HG03469 (cell line): ENCODE measurements at regions not wholly inside any gene's neighbourhood (a gene's known extent, or its start where the extent isn't known, plus 50 kb on each side); places are given as distances from the start of the nearest gene placed in this dataset.

Experiments used
- ATAC-seq: cut with Tn5 transposase; IDR thresholded peaks from one replicate; pipeline ENCODE4 v1.9.1; 2021; ENCODE audit warnings: mild to moderate bottlenecking, moderate library complexity, moderate number of reproducible peaks; ENCODE audit not compliant: unreplicated experiment

DNA sequence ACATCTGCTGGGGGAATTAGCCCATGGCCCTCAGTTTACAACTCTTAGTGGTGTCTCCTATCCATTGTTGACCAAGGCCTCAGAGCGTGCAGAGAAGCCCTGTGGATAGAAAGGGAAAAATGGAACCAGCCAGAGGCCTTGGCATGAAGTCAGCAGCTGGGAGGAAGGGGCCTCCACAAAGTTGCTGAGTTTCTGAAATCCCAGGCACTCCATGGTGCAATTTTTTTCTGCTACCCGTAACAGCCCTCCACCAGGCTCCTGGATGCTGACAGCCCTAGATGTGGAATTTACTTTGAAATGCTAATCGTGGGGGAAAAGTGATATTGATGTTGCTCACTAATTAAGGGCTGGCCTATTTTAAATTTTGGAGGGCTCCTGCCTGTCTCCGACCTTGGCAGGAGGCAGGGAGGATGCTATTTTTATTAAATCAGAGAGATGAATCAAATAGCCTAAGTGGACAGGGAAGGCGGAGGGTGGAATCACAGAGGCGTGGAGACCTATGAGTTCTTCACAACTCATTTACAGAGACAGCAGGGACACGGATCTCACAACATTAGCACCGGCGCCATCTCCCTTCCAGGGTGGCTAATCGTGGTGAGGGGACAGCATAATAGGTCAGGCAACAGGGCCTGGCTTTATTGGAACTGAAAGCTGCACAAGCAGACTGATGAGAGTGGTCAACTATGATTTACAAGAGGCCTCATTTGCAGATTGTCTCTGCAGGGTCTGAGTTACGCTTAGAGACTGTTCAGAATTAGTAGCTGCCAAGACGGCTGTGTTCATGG lies 99.8 kb upstream of the WSCD2 start:
- ATAC-seq, result no peak

DNA sequence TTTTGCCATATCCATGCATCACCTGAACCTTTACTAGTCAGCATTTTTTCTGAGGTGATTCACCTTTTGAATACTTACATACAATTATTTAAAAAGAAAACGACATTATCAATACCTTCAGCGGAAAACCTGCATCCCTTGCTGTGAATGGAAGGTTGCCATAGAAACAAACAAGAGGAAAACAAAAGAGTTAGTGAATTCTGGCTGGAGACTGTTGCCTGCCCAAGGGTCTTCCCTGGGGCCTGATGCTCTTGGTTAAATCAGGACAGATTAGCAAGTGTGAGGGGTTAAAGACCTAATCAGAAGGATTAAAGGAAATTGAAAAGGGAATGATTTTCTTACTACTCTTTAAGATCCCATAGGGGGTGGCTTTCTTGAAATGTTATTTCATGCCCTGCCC lies 96.0 kb upstream of the WSCD2 start:
- ATAC-seq, result no peak

DNA sequence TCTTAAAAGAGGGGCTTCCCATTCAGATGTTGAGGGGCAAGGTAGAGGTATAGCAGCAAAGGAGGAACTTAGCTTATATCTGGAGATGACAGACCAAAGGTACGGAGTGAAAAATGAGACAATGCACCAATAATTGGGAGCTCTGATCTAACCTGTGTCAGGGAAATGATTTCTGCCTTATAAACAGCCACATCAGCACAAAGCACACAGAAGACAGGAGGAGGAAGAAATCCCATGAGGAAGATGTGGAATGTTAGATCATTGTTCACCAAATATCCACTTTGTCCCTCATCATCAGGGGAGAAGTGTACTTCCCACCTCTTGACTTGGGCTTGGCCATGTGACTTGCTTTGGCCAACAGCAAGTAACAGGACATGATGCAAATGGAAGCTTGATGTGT lies 93.7 kb upstream of the WSCD2 start:
- no peak for ATAC-seq

DNA sequence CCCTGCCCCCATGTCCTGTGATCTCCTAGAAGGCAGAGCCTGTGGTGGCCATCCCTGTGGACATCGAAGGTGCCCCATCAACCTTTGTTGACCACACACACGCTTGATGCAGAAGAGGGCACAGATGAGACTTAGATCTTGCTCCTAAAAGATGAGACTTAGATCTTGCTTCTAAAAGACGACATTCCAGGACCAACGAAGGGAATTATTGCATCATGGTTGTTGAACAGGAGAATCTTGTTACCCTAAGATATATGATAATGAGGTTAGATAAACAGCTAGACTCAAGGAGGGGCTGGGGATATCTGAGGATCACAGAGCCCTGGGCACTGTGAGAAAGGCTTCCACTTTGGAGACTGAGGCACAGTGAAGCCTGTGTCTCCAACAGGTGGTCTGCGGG lies 91.1 kb upstream of the WSCD2 start:
- no peak for ATAC-seq

DNA sequence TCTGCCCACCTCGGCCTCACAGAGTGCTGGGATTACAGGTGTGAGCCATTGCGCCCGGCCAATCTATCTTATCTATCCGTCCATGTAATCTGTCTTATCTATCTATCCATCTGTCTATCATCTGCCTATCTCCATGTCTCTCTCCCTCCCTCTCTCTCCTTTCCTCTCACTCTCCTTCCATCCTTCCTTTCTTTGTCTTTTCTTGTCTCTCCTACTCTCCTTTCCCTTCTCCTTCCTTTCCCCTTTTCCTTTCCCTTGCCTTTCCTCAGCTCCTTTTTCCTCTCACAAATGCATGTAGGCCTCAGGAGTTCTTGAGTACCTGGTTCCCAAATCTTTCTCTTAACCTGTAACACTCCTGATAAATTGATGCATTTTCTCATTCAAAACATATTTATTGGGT lies 89.3 kb upstream of the WSCD2 start:
- ATAC-seq, result no peak

DNA sequence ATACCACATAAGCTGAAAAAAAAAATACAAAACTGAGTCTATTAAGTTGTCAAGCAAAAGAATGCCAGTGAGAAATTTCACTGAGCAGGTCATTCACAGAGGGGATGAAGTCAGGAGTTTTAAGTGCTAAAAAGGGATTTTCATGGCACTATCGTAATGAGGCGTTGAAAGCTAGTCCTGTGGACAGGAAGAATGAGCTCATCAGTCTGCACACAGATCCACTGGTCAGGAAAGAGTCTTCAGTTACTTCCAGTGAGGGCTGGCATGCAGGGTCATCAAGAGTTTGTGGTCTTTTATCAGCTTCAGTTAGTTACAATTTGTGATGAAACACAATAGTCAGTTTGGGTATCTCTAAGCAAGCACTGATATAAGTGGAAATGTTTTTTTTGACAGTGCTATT lies 88.1 kb upstream of the WSCD2 start:
- no peak for ATAC-seq

DNA sequence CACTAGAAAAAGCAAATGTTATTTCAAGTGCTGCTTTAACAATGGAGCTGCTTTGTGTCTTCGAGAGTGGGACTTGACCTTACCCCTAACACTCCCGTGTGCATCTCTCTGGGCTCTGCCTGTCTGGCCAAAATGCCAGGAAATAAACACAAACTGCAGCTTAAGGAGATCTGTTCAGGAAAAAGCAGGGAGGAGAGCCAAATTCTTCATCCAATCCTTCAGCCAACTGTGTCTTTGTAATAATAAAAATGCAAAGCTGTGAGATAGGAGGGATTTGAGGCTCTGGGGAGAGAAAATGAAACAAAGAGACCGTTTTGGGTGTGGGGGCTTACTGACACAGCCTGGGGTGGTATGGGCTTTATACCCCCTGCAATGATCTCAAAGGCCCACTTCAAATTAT lies 85.8 kb upstream of the WSCD2 start:
- no peak for ATAC-seq

DNA sequence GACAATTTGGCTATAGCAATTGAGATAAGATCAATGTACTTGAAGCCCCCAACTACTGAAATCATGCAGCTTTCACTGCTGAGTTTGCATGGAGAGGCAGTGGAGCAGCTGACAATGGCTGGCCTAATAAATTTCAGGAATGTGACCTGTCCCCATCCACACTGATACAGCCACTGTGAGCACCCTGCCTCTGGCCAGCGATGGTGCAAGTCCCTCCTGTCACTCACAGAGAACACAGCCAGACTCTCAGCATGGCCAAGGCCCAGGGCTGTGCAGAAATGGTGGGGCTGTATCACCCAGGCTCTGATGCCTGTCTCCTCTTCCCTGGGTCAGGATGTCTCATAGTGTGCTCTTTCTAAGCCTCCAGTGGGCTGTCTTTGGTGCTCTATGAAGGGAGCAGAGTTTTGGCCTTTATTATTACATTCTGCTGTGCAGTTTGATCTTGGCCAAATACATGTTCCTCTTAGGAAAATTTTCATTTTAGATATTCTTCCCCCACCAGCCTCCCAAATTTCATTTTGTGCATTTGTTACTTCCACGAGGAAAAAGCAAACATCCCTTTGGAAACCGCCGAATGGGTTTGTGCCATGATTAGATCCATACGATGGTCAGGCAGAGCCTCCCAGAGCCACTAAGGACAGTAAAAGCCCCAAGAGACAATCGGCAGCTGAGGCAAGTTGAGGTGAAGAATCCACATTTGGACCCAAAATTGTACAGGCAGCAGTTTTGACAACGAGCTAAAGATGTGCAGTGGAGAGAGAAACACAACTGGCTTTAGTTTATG lies 85.1 kb upstream of the WSCD2 start:
- ATAC-seq, result no peak

DNA sequence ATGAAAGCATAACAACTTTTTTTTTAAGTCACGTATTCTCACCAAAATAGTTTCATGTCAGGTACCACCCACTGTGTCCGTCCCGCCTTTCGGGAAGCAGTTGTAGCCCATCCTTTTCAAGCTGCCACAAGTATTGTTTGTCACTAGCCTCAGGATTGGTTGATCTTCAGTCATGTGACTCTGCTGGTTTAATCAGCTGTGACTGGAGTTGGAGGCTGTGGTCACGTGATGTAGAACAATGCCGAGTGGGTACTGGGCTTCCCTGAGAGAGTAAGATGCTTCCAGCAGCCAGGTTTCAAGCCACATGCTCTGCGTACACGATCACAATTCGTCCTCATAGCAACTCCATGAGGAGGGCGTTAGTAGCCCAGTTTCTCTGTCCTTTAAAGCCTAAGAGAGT lies 83.0 kb upstream of the WSCD2 start:
- ATAC-seq, result no peak

DNA sequence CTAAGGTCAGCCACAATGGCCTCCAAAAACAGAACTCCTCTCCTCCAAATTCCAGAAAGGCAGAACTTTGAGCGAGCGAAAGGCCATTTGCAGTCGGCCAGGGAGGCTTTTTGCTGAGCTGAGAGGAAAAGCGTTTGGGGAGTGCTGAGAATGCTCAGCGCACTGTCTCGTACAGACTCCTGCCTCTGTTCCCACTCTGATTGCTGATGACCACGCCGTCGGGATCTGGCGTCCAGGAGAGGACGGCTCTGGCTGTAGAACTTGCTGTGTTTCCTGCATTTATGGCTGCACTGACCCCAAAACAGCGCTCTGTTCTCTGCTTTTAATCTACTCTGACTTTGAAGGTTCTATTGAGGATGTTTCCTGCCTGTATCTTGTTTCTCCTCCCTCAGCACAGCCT lies 82.4 kb upstream of the WSCD2 start:
- ATAC-seq, result no peak

DNA sequence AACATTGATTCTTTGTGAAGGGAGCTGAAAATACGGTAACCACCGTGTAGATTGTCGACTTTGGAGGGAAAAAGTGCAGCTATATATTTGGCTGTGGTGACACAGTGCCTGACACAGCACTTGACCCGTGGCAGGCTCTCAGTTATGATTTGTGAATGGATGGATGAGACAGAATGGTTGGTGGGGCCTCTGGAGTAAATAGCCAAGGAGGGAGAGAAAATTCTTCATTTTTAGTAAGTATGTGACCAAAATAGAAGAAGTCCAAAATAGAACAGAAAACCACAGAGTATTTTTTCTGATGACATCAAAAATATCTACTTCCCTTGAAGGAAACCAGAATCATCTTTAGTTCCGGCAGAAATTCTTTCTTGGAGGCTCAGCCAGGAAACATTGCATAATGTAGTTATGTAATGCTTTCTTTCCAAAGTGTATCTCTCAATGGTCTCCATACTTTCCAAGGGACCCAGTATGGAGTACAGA lies 82.0 kb upstream of the WSCD2 start:
- no peak for ATAC-seq

DNA sequence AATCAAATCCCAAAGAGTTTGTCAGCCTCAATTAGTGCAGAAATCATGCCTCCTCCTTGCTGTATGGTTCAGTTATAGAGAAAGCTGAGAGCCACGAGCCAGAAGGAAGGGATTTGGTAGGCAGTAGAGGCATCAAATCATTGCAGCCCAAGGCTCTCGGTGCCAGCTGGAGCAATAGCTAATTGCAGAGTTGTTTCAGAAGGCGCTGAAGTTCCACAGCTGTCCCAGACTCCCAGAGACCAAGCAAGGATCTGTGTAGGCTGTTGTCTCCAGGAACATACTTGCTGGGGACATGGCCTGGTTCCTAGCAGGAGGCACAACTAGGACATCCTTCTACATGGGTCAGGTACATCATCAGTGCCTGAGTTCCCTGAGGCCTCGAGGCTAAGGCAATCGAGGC lies 80.4 kb upstream of the WSCD2 start:
- ATAC-seq, result no peak

DNA sequence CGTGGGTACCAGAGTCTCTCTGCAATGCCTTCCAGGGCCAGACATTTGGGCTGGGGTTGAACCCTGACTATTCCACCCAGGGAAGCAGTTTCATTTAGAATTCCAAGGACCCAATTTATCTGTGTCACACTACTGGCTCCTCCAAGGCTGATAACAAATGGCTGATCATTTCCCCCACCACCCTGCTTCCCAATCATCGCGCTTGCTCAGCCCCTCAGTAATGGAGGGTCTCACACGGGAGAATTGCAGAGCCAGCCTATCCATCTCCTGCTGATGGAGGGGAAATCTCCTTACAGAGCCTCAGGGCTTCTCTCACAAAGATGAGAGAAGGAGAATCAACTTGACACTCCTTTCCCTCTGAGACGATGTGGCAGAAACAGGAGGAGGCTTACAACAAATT lies 78.4 kb upstream of the WSCD2 start:
- ATAC-seq, result no peak

DNA sequence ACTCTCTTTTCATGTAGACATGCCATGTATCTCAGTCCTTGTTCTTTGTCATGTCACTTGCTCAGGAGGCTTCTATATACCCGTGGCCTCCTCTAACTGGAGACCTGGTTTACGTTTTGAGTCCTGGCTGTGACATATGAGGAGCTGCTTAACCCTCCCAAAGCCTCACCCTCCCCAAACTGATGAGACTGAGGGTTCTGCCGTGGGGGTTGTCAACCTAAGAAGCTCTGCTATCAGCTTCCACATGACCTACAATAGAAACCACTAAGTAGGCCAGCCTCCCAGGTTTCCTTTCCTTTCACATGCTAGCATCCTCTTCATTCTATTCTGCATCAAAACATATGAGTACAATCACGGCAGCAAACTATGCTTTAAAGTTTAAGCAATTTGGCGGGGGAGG lies 76.8 kb upstream of the WSCD2 start:
- no peak for ATAC-seq

DNA sequence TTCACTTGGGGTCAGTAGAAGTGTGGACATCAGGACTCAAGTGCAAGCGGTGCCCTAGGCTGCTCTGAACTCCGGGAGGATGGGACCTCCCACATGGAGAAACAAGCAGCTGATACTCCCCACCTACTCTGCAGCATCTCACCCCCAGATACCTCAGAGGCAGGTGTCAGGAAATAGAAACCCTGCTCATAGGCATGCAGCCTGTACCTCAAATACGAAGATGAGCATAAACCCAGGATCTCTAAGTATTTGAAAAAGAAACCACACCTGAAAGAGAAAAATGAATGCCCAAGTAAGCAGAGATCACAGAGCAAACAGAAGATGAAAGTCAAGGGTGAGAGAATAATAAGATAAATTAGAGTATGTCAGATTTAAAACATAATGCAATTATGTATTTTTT lies 75.6 kb upstream of the WSCD2 start:
- no peak for ATAC-seq

DNA sequence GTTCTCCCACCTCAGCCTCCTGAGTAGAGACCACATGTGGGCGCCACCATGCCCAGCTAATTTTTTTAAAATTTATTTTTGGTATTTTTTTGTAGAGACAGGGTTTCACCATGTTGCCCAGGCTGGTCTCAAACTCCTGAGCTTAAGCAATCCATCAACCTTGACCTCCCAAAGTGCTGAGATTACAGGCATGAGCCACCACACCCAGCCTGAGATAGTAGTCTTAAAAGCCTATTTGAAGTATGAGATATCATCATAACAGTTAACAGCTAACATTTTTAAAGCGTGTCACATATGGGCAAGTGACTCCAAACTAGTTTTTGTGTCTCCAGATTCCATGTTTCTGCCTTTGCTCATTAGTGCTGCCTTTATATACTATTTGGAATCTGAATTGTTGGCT lies 74.6 kb upstream of the WSCD2 start:
- ATAC-seq, result no peak

DNA sequence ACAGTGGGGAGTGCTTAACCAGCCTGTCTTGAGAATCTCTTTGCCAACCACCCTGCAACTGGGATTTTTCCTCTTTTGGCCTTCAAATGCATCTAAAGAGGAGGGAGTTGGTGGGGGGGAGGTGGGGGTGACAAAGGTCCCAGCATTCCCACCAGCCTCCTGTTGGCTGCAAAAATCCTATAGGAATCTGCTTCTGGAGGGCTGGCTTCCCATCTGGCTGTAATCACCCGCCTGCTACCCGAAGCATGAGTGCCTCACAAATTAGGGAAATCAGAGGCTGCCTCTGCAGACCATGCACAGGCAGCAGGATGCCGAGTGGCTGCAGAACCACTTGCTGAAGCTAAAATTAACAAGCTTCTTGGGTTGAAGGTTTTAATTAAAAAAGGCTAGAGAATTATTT lies 73.9 kb upstream of the WSCD2 start:
- no peak for ATAC-seq

DNA sequence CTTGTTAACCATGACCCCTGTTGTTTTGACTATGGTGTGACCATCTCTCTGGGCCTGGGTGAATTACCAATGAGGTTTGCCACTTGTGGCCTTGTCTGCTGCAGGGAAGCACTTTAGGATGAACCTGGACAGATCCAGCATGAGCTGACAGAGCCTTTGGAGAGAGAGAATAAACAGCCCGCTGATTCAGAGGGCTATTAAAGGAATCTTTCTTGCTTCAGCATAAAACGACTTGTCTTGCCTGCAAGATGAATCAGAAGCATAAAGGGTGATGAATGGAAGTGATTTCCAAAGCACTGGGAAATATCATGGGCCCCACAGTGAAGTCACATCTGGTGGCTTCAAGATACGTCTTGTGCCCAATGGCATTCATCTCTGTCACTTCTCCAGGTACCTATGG lies 69.0 kb upstream of the WSCD2 start:
- no peak for ATAC-seq

DNA sequence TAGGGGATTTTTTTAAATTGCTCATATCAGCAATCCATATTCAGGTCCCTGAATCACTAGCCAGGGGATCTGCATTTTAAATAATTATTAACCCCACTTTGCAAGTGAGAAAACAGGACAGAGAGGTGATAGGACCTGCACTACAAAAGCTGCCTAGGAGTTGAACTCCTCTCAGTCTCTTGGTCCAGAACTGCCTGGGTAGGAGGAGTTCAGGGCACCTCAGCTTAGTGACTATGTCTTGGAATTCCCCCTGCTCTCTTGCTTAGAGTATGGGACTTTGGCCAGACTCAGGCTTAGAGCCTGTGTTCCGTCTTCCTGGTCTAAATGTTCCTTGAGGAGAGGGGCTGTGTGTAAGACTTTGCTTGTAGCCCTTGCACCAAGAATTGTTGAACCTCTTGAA lies 68.2 kb upstream of the WSCD2 start:
- no peak for ATAC-seq

DNA sequence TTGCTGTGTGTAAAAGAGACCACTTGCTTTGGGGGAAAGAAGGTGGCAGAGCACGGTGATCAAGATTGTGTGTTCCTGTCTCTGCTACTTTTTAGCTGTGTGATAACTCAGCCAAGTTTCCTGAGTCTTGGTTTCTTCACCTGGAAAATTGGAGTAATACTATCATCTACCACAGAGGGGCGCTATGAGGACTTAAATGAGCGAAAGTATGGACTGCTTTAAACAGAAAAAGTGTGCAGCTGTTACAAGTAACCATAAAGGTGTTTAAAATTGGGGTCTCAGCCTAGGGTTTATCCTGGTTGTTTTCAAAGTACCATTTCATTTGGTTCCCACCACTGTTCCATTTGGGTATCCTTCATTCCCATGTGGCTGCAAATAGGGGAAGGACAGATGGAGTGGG lies 65.9 kb upstream of the WSCD2 start:
- ATAC-seq, result no peak

DNA sequence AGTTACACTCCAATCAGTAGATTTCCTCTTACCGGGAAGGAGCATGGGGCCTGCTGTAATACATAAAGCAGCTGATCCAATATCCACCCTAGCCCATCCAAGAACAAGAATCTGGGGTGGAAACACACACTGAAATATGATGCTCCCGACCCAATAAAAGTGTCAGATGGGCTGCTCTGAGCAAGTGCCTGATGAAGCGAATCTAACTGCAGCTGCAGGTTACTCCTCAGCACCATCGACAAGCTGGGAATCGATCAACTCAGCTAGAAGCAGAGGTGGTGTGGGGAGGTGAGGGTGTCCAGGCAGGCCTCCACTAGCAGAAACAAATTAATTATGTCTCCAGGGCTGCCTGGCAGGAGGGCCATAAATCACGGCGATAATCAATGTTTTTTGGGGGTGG lies 64.0 kb upstream of the WSCD2 start:
- no peak for ATAC-seq
